GM12892 (cell line): ENCODE measurements at regions not wholly inside any gene's neighbourhood (a gene's known extent, or its start where the extent isn't known, plus 50 kb on each side); places are given as distances from the start of the nearest gene placed in this dataset.

Experiments used
- POLR2A ChIP-seq: IDR thresholded peaks from 2 replicates; pipeline ENCODE4 v1.6.1; 2011; ENCODE audit warnings: low read depth, low read length, control low read depth
- POLR2AphosphoS5 ChIP-seq: IDR thresholded peaks from 2 replicates; pipeline ENCODE4 v1.6.1; 2011; ENCODE audit warnings: low read depth, low read length, control low read depth
- TAF1 ChIP-seq: IDR thresholded peaks from 2 replicates; pipeline ENCODE4 v1.6.1; 2011; ENCODE audit warnings: low read depth, mild to moderate bottlenecking, control low read depth, low read length, borderline replicate concordance

GRCh38 chr5:12095808-12096281 lies 191.6 kb upstream of the CTNND2 start:
- no peak for TF ChIP-seq POLR2AphosphoS5
- no peak for TF ChIP-seq POLR2A
- TF ChIP-seq TAF1, result no peak
